GM23338 (cell line): ENCODE measurements at regions not wholly inside any gene's neighbourhood (a gene's known extent, or its start where the extent isn't known, plus 50 kb on each side); places are given as distances from the start of the nearest gene placed in this dataset.

ENCODE experiments used
- ATAC-seq: fragments of 200-7000 bp; cut with Tn5 transposase; 3 replicates; pipeline ENCODE4 v1.9.1; 2020
- DNase-seq: peaks from one replicate; pipeline ENCODE4 v3.0.0-alpha.2; 2015; ENCODE audit warnings: low spot score
- H2AFZ ChIP-seq: fragments of 200-600 bp; sonication (generic); 2 replicates; pipeline ENCODE4 v1.8.0; 2016; ENCODE audit warnings: antibody characterized with exemption, mild to moderate bottlenecking, moderate library complexity
- H3F3A ChIP-seq: fragments of 200-600 bp; sonication (generic); replicated peaks from 2 replicates; pipeline ENCODE4 v1.8.0; 2017; ENCODE audit warnings: antibody characterized with exemption, mixed run types, low read depth
- H3K27ac ChIP-seq: fragments of 200-600 bp; sonication (generic); 2 replicates; pipeline ENCODE4 v1.6.1; 2016; ENCODE audit warnings: low read depth
- H3K27me3 ChIP-seq: fragments of 200-600 bp; sonication (generic); 2 replicates; pipeline ENCODE4 v1.8.0; 2016; ENCODE audit warnings: mild to moderate bottlenecking, mixed run types, moderate library complexity; ENCODE audit not compliant: insufficient read depth
- H3K36me3 ChIP-seq: fragments of 200-600 bp; sonication (generic); 2 replicates; pipeline ENCODE4 v1.8.0; 2016; ENCODE audit warnings: mild to moderate bottlenecking; ENCODE audit not compliant: insufficient read depth
- H3K4me1 ChIP-seq: fragments of 200-600 bp; sonication (generic); 2 replicates; pipeline ENCODE4 v1.8.0; 2016; ENCODE audit warnings: mild to moderate bottlenecking, moderate library complexity; ENCODE audit not compliant: insufficient read depth
- H3K4me2 ChIP-seq: fragments of 200-600 bp; sonication (generic); 2 replicates; pipeline ENCODE4 v1.7.1; 2017; ENCODE audit warnings: mixed run types
- H3K4me3 ChIP-seq: fragments of 200-600 bp; sonication (generic); 2 replicates; pipeline ENCODE4 v1.6.1; 2016; ENCODE audit warnings: mixed run types
- H3K79me2 ChIP-seq: fragments of 200-600 bp; sonication (generic); replicated peaks from 2 replicates; pipeline ENCODE4 v1.8.0; 2017; ENCODE audit warnings: mild to moderate bottlenecking; ENCODE audit not compliant: insufficient read depth
- H3K9me2 ChIP-seq: fragments of 200-600 bp; sonication (generic); 2 replicates; pipeline ENCODE4 v1.8.0; 2017; ENCODE audit not compliant: insufficient read depth
- H4K20me1 ChIP-seq: fragments of 200-600 bp; sonication (generic); replicated peaks from 2 replicates; pipeline ENCODE4 v1.8.0; 2017; ENCODE audit warnings: mild to moderate bottlenecking; ENCODE audit not compliant: insufficient read depth
- H3K27ac Mint-ChIP-seq: 2 replicates; pipeline ENCODE4 v1.8.0; 2020; ENCODE audit warnings: inconsistent platforms, mild to moderate bottlenecking, moderate library complexity, mixed read lengths
- H3K27me3 Mint-ChIP-seq: 3 replicates; pipeline ENCODE4 v1.8.0; 2022; ENCODE audit warnings: low read depth, mild to moderate bottlenecking, moderate library complexity, mixed read lengths, inconsistent platforms; ENCODE audit not compliant: insufficient read depth, poor library complexity
- H3K36me3 Mint-ChIP-seq: 3 replicates; pipeline ENCODE4 v1.8.0; 2021; ENCODE audit warnings: low read depth, mild to moderate bottlenecking, inconsistent platforms, moderate library complexity, mixed read lengths
- H3K4me1 Mint-ChIP-seq: 3 replicates; pipeline ENCODE4 v1.8.0; 2020; ENCODE audit warnings: mild to moderate bottlenecking, inconsistent platforms, mixed read lengths
- H3K4me3 Mint-ChIP-seq: 3 replicates; pipeline ENCODE4 v1.8.0; 2021; ENCODE audit warnings: moderate library complexity, mild to moderate bottlenecking, inconsistent platforms, mixed read lengths
- H3K9me3 Mint-ChIP-seq: 3 replicates; pipeline ENCODE4 v1.8.0; 2020; ENCODE audit warnings: moderate library complexity, mild to moderate bottlenecking, inconsistent platforms, mixed read lengths
- CREB1 ChIP-seq: fragments of 250-450 bp; sonication (Bioruptor Pico); IDR thresholded peaks from 2 replicates; pipeline ENCODE4 v1.5.0; 2020; ENCODE audit warnings: low read depth, mild to moderate bottlenecking, moderate library complexity
- EZH2 ChIP-seq: fragments of 200-600 bp; sonication (generic); IDR thresholded peaks from one replicate; pipeline ENCODE4 v1.8.0; 2017; ENCODE audit warnings: antibody characterized with exemption, mild to moderate bottlenecking, low read depth; ENCODE audit not compliant: unreplicated experiment
- EZH2phosphoT487 ChIP-seq: fragments of 200-600 bp; sonication (generic); IDR thresholded peaks from one replicate; pipeline ENCODE4 v1.8.1; 2018; ENCODE audit warnings: antibody characterized with exemption; ENCODE audit not compliant: unreplicated experiment
- JUNB ChIP-seq: IDR thresholded peaks from one replicate; pipeline ENCODE4 v1.6.1; 2016; ENCODE audit warnings: antibody characterized with exemption; ENCODE audit not compliant: unreplicated experiment
- NANOG ChIP-seq: IDR thresholded peaks from 2 replicates; pipeline ENCODE4 v1.6.1; 2016; ENCODE audit warnings: antibody characterized with exemption, borderline replicate concordance
- POLR2AphosphoS5 ChIP-seq: IDR thresholded peaks from 2 replicates; pipeline ENCODE4 v1.6.1; 2016; ENCODE audit warnings: antibody characterized with exemption, low read depth
- ZNF114 ChIP-seq: fragments of 250-450 bp; sonication (Bioruptor Pico); IDR thresholded peaks from 2 replicates; pipeline ENCODE4 v1.5.0; 2020; ENCODE audit warnings: mild to moderate bottlenecking, moderate library complexity
- ZNF331 ChIP-seq: fragments of 250-450 bp; sonication (Bioruptor Pico); IDR thresholded peaks from 2 replicates; pipeline ENCODE4 v1.5.0; 2020; ENCODE audit warnings: low read depth, mild to moderate bottlenecking, moderate library complexity
- TF ChIP-seq, protein P1 (sequence below): IDR thresholded peaks from 2 replicates; pipeline ENCODE4 v1.6.1; 2016; ENCODE audit warnings: antibody characterized with exemption
- TF ChIP-seq, protein P2 (sequence below): fragments of 250-450 bp; sonication (Bioruptor Pico); IDR thresholded peaks from 2 replicates; pipeline ENCODE4 v1.5.0; 2020; ENCODE audit warnings: mild to moderate bottlenecking, moderate library complexity
- TF ChIP-seq, protein P3 (sequence below), 2 experiments: fragments of 200-600 bp in 1 of 2; sonication (generic) in 1 of 2; conservative IDR thresholded peaks; 2 replicates each; pipeline versions ENCODE4 v1.5.1 to v1.6.1; 2016 to 2017; ENCODE audit warnings: antibody characterized with exemption in 2 of 2, low read depth in 2 of 2, mild to moderate bottlenecking in 2 of 2, moderate library complexity in 1 of 2

DNA sequence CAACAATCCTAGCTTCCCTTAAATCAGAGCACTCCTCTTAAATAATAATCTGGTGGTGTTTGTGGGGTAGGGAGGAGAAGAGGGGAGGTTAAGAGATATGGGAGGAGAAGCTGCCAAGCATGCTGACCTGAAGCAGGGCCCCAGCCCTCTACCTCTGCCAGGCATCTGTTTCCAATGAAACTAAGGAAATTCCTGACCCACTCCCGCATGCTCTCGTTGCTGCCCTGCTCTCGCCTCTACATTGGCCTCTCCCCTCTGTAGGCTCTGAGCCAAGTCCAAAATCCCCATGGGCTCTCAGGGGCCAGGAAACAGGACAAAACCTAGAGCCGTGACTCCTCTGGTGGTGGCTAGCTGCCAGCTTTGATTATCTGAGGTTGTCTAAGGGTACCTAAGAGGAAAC lies 559.5 kb upstream of the CDH11 start:
- peaks cover 14% of the 10 kb centered on the region; the same call in 2 of the 3 replicates for H3K36me3 Mint-ChIP-seq
- no peaks in the 10 kb centered on the region for H3K79me2 ChIP-seq
- ATAC-seq (no peak), DNase-seq (no peak)
- H4K20me1 ChIP-seq = no peaks in the 10 kb centered on the region
- H3K4me3 Mint-ChIP-seq = no peak overlapping the region
- peaks cover 24% of the 10 kb centered on the region for H3K9me2 ChIP-seq
- peaks cover 2% of the 10 kb centered on the region for H3K27me3 Mint-ChIP-seq
- no peaks in the 10 kb centered on the region for H3K4me1 ChIP-seq
- H3F3A ChIP-seq = no peaks in the 10 kb centered on the region
- no peak overlapping the region for H3K27ac ChIP-seq
- no peak overlapping the region for H2AFZ ChIP-seq
- H3K27me3 ChIP-seq = no peaks in the 10 kb centered on the region
- TF ChIP-seq, protein P1, sequence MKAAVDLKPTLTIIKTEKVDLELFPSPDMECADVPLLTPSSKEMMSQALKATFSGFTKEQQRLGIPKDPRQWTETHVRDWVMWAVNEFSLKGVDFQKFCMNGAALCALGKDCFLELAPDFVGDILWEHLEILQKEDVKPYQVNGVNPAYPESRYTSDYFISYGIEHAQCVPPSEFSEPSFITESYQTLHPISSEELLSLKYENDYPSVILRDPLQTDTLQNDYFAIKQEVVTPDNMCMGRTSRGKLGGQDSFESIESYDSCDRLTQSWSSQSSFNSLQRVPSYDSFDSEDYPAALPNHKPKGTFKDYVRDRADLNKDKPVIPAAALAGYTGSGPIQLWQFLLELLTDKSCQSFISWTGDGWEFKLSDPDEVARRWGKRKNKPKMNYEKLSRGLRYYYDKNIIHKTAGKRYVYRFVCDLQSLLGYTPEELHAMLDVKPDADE = no peak
- TF ChIP-seq ZNF114 (CRISPR knock-in tag) (no peak), JUNB (no peak), CREB1 (CRISPR knock-in tag) (no peak), EZH2phosphoT487 (no peak), POLR2AphosphoS5 (no peak), NANOG (no peak), EZH2 (no peak), ZNF331 (no peak)
- TF ChIP-seq, protein P2, sequence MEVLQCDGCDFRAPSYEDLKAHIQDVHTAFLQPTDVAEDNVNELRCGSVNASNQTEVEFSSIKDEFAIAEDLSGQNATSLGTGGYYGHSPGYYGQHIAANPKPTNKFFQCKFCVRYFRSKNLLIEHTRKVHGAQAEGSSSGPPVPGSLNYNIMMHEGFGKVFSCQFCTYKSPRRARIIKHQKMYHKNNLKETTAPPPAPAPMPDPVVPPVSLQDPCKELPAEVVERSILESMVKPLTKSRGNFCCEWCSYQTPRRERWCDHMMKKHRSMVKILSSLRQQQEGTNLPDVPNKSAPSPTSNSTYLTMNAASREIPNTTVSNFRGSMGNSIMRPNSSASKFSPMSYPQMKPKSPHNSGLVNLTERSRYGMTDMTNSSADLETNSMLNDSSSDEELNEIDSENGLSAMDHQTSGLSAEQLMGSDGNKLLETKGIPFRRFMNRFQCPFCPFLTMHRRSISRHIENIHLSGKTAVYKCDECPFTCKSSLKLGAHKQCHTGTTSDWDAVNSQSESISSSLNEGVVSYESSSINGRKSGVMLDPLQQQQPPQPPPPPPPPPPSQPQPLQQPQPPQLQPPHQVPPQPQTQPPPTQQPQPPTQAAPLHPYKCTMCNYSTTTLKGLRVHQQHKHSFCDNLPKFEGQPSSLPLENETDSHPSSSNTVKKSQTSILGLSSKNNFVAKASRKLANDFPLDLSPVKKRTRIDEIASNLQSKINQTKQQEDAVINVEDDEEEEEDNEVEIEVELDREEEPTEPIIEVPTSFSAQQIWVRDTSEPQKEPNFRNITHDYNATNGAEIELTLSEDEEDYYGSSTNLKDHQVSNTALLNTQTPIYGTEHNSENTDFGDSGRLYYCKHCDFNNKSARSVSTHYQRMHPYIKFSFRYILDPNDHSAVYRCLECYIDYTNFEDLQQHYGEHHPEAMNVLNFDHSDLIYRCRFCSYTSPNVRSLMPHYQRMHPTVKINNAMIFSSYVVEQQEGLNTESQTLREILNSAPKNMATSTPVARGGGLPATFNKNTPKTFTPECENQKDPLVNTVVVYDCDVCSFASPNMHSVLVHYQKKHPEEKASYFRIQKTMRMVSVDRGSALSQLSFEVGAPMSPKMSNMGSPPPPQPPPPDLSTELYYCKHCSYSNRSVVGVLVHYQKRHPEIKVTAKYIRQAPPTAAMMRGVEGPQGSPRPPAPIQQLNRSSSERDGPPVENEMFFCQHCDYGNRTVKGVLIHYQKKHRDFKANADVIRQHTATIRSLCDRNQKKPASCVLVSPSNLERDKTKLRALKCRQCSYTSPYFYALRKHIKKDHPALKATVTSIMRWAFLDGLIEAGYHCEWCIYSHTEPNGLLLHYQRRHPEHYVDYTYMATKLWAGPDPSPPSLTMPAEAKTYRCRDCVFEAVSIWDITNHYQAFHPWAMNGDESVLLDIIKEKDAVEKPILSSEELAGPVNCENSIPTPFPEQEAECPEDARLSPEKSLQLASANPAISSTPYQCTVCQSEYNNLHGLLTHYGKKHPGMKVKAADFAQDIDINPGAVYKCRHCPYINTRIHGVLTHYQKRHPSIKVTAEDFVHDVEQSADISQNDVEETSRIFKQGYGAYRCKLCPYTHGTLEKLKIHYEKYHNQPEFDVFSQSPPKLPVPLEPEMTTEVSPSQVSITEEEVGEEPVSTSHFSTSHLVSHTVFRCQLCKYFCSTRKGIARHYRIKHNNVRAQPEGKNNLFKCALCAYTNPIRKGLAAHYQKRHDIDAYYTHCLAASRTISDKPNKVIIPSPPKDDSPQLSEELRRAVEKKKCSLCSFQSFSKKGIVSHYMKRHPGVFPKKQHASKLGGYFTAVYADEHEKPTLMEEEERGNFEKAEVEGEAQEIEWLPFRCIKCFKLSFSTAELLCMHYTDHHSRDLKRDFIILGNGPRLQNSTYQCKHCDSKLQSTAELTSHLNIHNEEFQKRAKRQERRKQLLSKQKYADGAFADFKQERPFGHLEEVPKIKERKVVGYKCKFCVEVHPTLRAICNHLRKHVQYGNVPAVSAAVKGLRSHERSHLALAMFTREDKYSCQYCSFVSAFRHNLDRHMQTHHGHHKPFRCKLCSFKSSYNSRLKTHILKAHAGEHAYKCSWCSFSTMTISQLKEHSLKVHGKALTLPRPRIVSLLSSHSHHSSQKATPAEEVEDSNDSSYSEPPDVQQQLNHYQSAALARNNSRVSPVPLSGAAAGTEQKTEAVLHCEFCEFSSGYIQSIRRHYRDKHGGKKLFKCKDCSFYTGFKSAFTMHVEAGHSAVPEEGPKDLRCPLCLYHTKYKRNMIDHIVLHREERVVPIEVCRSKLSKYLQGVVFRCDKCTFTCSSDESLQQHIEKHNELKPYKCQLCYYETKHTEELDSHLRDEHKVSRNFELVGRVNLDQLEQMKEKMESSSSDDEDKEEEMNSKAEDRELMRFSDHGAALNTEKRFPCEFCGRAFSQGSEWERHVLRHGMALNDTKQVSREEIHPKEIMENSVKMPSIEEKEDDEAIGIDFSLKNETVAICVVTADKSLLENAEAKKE (CRISPR knock-in tag) = no peak
- TF ChIP-seq, protein P3, sequence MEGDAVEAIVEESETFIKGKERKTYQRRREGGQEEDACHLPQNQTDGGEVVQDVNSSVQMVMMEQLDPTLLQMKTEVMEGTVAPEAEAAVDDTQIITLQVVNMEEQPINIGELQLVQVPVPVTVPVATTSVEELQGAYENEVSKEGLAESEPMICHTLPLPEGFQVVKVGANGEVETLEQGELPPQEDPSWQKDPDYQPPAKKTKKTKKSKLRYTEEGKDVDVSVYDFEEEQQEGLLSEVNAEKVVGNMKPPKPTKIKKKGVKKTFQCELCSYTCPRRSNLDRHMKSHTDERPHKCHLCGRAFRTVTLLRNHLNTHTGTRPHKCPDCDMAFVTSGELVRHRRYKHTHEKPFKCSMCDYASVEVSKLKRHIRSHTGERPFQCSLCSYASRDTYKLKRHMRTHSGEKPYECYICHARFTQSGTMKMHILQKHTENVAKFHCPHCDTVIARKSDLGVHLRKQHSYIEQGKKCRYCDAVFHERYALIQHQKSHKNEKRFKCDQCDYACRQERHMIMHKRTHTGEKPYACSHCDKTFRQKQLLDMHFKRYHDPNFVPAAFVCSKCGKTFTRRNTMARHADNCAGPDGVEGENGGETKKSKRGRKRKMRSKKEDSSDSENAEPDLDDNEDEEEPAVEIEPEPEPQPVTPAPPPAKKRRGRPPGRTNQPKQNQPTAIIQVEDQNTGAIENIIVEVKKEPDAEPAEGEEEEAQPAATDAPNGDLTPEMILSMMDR (conservative IDR thresholded peaks at IDR 0.05; ENCODE audit: low read depth in 2 of 2) = no peak
- no peaks in the 10 kb centered on the region for H3K36me3 ChIP-seq
- no peaks in the 10 kb centered on the region for H3K4me1 Mint-ChIP-seq
- no peak overlapping the region for H3K27ac Mint-ChIP-seq
- H3K4me2 ChIP-seq = no peak overlapping the region
- H3K9me3 Mint-ChIP-seq = peaks cover 20% of the 10 kb centered on the region
- no peak overlapping the region for H3K4me3 ChIP-seq
